GM10266 (cell line): ENCODE measurements at regions not wholly inside any gene's neighbourhood (a gene's known extent, or its start where the extent isn't known, plus 50 kb on each side); places are given as distances from the start of the nearest gene placed in this dataset.

Experiments
- DNase-seq: peaks from one replicate; pipeline ENCODE4 v3.0.0; 2012; ENCODE audit errors: extremely low spot score
- TF ChIP-seq, protein P1 (sequence below): IDR thresholded peaks from 2 replicates; pipeline ENCODE4 v1.5.1; 2012; ENCODE audit warnings: mild to moderate bottlenecking, low read depth; ENCODE audit not compliant: control insufficient read depth, insufficient read depth; ENCODE audit errors: missing control alignments

DNA sequence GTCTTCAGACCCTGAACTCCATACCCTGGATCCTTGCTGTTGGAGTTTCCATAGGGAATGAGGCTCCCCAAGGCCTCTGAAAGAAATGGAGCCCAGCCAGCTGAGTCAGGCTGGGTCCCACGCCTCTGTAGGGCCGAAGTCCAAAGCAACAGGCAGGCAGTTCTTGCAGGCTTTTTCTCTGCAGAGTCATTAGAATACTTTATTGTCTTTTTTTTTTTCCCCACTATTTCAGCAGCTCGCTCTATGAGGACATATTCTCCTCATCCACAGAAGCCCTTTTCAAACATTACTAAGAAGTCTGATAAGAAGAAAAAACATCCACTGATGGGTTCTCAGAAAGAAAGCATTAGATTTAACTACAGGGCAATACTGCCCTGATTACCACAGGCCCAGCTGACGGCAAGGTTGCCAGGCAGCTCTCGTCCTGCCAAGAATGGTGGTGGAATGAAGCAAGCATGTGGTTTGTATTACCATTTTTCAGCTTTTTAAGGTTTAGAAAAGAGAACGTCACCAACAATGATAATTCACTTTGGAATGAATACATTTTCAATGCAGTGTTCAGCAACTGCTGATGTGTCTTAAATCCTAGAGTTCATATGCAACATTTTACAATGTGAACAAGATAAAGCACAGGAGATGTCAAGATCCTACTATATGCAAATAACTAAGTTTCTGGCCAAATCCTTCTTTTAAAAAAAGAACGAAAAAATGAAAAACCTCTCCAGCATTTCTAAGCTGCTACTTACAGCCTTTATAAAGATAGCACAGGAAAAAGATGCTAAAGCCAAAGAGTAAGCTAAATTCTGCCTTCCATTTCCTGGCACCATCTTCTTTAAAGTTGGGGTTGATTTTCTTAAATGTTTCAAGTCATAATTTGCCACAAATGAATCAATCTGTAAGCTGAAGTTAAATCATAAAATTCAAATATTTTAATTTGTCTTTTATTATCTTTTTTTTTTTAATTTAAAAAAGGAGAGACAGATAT, 223.6 kb upstream of the CITED2 start:
- DNase-seq = no peak
- TF ChIP-seq, protein P1, sequence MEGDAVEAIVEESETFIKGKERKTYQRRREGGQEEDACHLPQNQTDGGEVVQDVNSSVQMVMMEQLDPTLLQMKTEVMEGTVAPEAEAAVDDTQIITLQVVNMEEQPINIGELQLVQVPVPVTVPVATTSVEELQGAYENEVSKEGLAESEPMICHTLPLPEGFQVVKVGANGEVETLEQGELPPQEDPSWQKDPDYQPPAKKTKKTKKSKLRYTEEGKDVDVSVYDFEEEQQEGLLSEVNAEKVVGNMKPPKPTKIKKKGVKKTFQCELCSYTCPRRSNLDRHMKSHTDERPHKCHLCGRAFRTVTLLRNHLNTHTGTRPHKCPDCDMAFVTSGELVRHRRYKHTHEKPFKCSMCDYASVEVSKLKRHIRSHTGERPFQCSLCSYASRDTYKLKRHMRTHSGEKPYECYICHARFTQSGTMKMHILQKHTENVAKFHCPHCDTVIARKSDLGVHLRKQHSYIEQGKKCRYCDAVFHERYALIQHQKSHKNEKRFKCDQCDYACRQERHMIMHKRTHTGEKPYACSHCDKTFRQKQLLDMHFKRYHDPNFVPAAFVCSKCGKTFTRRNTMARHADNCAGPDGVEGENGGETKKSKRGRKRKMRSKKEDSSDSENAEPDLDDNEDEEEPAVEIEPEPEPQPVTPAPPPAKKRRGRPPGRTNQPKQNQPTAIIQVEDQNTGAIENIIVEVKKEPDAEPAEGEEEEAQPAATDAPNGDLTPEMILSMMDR = no peak

DNA sequence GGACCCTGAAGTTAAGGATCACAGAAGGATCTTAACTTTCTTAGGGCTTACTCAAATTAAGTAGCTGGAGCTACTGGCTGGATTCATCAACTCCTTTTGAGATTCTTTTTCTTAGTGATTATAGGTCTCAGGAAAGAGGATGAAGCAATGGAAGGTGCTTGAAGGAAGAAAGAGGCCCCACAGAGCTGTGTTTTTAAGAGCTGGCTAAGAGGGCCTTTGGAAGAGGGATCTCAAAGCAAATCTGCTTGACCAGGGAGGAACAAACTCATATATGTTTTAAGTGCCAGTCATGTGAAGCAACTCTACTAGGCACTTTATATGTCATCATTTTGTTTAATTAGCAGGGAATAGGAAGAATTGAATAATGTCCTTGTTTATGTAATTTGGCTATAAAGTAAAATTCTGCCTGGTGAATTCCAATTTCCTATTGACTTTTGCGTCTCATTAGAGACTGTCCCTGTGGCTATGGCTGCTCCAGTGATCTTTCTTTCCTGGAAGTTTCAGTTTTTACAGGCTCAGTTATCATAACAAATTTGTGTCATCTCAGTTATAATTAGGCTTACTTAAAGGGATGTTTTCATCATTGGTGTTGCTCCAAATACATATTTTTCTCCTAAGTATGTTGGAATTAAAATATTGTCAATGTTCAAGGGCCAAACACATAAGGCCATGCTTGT, 222.8 kb upstream of the CITED2 start:
- no peak for DNase-seq
- TF ChIP-seq, protein P1 = no peak

DNA sequence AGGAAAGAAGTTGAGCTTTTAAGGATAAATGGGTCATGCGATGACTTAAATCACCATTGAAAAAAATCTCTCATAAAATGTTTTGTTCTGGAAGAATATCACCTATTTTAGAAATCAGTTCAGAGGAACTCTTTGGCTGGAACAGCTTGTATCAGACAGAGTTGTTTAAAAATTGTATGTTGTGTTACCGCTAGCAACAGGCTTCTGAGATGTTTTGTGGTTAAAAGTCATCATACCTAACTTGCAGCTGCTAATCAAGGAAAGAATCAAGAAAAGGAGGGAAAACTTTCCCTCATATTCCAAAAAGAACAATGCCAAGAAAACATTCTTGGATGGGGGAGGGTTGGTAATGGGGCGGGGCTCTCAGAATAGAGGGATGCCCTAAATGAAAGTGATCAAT, 220.7 kb upstream of the CITED2 start:
- TF ChIP-seq, protein P1 = no peak
- no peak for DNase-seq

DNA sequence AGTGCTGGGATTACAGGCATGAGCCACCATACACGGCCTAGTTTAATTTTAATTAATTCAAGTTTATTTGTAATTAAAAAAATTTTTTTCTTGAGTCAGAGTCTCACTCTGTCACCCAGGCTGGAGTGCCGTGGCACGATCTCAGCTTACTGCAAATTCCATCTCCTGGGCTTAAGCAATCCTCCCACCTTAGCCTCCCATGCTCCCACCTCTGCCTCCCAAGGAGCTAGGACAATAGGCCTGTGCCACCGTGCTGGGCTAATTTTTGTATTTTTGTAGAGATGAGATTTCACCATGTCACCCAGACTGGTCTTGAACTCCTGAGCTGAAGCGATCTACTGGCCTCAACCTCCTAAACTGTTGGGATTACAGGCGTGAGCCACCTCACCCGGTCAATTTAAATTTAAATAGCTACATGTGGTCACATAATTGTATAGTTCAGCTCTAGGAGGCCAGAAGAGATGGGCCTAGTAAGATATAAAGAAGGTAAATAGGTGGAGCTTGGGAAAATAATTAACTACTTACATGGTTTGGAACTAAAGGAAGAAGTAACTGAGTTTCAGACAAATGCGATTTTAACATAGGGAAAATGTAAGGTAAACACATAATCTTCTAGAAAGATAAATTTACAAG, 220.0 kb upstream of the CITED2 start:
- DNase-seq = no peak
- TF ChIP-seq, protein P1 = no peak

DNA sequence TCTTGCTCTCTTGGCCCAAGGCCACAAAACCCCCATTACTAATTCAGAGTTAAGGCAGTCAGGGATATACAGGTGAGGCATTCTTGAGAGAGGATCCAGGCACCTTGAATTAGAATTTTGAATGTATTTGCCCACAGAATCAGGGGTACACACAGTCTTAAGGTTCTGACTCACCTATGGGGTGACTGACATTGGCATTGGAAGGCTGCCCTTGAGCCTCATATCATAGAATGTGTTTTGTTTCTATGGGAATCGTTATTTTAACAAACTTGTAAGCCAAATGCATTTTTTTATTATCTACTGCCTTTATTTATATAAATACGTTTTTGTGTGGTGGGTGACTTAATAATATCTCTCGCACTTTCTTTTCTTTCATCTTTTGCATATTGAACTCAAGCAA, 218.6 kb upstream of the CITED2 start:
- TF ChIP-seq, protein P1 = no peak
- no peak for DNase-seq

DNA sequence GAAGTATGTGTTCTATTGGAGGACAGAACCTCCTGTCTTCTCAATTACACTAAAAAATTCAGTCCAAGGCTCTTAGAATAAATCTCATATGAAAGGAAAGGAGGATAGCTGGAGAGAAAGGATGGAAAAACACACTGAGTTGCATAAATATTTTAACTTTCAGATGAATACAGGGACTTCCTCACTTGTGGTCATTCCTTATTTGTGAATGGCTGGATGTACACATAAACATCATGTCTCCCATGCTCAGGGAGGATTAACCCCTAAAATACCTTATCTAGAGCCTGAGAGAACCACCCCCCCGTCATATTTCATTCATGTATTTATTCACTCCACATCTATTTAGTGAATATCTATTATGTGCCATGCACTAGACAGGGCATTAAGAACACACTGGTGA, 217.6 kb upstream of the CITED2 start:
- TF ChIP-seq, protein P1 = no peak
- DNase-seq = no peak
